Hippocampal formation (tissue), 2 donors: ENCODE measurements at regions not wholly inside any gene's neighbourhood (a gene's known extent, or its start where the extent isn't known, plus 50 kb on each side); places are given as distances from the start of the nearest gene placed in this dataset.
A peak's percentile ranks its signal among the peaks of the same experiment; 100 is the strongest.

Source experiments
- DNase-seq, 2 donors: peaks; one replicate each; lab custom pipeline; 2025; lab: John Stamatoyannopoulos, UW

- peak in 1 of 2 donors; percentile 24 for DNase-seq
These were observed 175.3 kb upstream of the RALGAPA2 start for GRCh38 chr20:20887593-20888265.

GRCh38 chr20:20881808-20882207 lies 169.4 kb upstream of the RALGAPA2 start:
- DNase-seq = no peak

GRCh38 chr20:20877079-20877478 lies 164.6 kb upstream of the RALGAPA2 start:
- DNase-seq = no peak

- no peak for DNase-seq
These were observed 163.3 kb upstream of the RALGAPA2 start for GRCh38 chr20:20875716-20876115.

GRCh38 chr20:20872428-20872827 lies 160.0 kb upstream of the RALGAPA2 start:
- DNase-seq = no peak

- DNase-seq = no peak
These were observed 156.8 kb upstream of the RALGAPA2 start for GRCh38 chr20:20869161-20869775.

- DNase-seq = peak in 1 of 2 donors; percentile 31
These were observed 152.1 kb upstream of the RALGAPA2 start for GRCh38 chr20:20864351-20865096.

- peak; percentile 88 to 90 for DNase-seq
These were observed 147.8 kb upstream of the RALGAPA2 start for GRCh38 chr20:20860078-20860806.

GRCh38 chr20:20859510-20859909 lies 147.1 kb upstream of the RALGAPA2 start:
- no peak for DNase-seq

- DNase-seq = no peak
These were observed 144.5 kb upstream of the RALGAPA2 start for GRCh38 chr20:20856956-20857355.

GRCh38 chr20:20856306-20856705 lies 143.9 kb upstream of the RALGAPA2 start:
- no peak for DNase-seq

- no peak for DNase-seq
These were observed 138.9 kb upstream of the RALGAPA2 start for GRCh38 chr20:20851385-20851784.

- no peak for DNase-seq
These were observed 138.0 kb upstream of the RALGAPA2 start for GRCh38 chr20:20850407-20850806.

- DNase-seq = peak; percentile 72 to 90
These were observed 136.7 kb upstream of the RALGAPA2 start for GRCh38 chr20:20849161-20849560.

GRCh38 chr20:20847814-20848213 lies 135.4 kb upstream of the RALGAPA2 start:
- no peak for DNase-seq

GRCh38 chr20:20843982-20844381 lies 131.5 kb upstream of the RALGAPA2 start:
- DNase-seq = peak in 1 of 2 donors; percentile 14

- DNase-seq = no peak
These were observed 127.3 kb upstream of the RALGAPA2 start for GRCh38 chr20:20839771-20840170.

- peak; percentile 63 to 71 for DNase-seq
These were observed 125.2 kb upstream of the RALGAPA2 start for GRCh38 chr20:20837574-20838021.

- no peak for DNase-seq
These were observed 124.4 kb upstream of the RALGAPA2 start for GRCh38 chr20:20836836-20837235.

GRCh38 chr20:20835897-20836296 lies 123.5 kb upstream of the RALGAPA2 start:
- no peak for DNase-seq

GRCh38 chr20:20834008-20834407 lies 121.6 kb upstream of the RALGAPA2 start:
- no peak for DNase-seq

GRCh38 chr20:20832715-20833114 lies 120.3 kb upstream of the RALGAPA2 start:
- DNase-seq = no peak
